ENCODE measurements at regions not wholly inside any gene's neighbourhood (a gene's known extent, or its start where the extent isn't known, plus 50 kb on each side); places are given as distances from the start of the nearest gene placed in this dataset.

GRCh38 chr5:125298746-125299379 is 552.4 kb upstream of the ZNF608 start:
- no peaks in the 10 kb centered on the region for H3K27me3 ChIP-seq (ENCODE audit: control insufficient read depth, insufficient read depth, low read length)
- intact Hi-C loops (cut with micrococcal nuclease; ENCODE audit: unreplicated experiment), result no loop called here
- H3K27ac ChIP-seq (ENCODE audit: low read length), result peak overlapping the region; percentile 67; the same call in 1 of the 2 replicates
- no peak for DNase-seq (ENCODE audit: low read depth, low spot score)
- H3K9me3 ChIP-seq (ENCODE audit: control insufficient read depth, insufficient read depth, low read depth, low read length), result no peaks in the 10 kb centered on the region
- H3K4me1 ChIP-seq (ENCODE audit: control insufficient read depth, insufficient read depth, low read length), result peaks cover 9% of the 10 kb centered on the region
- CTCF ChIA-PET, result no interaction called here
- H3K36me3 ChIP-seq (ENCODE audit: control insufficient read depth, insufficient read depth, low read length), result no peaks in the 10 kb centered on the region
- no peak overlapping the region for H3K4me3 ChIP-seq (ENCODE audit: low read depth in 2 of 2, low read length in 2 of 2)
- POLR2A ChIA-PET, result no interaction called here
- BruUV-seq (replicated peaks), result no TSS peak
- no peak for ATAC-seq
- in situ Hi-C loops (cut with HindIII; ENCODE audit: low pct_unique_long_range_greater_than_20kb, low sequenced_read_pairs), result no loop called here
- TF ChIP-seq, protein P1, sequence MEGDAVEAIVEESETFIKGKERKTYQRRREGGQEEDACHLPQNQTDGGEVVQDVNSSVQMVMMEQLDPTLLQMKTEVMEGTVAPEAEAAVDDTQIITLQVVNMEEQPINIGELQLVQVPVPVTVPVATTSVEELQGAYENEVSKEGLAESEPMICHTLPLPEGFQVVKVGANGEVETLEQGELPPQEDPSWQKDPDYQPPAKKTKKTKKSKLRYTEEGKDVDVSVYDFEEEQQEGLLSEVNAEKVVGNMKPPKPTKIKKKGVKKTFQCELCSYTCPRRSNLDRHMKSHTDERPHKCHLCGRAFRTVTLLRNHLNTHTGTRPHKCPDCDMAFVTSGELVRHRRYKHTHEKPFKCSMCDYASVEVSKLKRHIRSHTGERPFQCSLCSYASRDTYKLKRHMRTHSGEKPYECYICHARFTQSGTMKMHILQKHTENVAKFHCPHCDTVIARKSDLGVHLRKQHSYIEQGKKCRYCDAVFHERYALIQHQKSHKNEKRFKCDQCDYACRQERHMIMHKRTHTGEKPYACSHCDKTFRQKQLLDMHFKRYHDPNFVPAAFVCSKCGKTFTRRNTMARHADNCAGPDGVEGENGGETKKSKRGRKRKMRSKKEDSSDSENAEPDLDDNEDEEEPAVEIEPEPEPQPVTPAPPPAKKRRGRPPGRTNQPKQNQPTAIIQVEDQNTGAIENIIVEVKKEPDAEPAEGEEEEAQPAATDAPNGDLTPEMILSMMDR (IDR thresholded peaks at IDR 0.05), result no peak
- TF ChIP-seq, protein P2, sequence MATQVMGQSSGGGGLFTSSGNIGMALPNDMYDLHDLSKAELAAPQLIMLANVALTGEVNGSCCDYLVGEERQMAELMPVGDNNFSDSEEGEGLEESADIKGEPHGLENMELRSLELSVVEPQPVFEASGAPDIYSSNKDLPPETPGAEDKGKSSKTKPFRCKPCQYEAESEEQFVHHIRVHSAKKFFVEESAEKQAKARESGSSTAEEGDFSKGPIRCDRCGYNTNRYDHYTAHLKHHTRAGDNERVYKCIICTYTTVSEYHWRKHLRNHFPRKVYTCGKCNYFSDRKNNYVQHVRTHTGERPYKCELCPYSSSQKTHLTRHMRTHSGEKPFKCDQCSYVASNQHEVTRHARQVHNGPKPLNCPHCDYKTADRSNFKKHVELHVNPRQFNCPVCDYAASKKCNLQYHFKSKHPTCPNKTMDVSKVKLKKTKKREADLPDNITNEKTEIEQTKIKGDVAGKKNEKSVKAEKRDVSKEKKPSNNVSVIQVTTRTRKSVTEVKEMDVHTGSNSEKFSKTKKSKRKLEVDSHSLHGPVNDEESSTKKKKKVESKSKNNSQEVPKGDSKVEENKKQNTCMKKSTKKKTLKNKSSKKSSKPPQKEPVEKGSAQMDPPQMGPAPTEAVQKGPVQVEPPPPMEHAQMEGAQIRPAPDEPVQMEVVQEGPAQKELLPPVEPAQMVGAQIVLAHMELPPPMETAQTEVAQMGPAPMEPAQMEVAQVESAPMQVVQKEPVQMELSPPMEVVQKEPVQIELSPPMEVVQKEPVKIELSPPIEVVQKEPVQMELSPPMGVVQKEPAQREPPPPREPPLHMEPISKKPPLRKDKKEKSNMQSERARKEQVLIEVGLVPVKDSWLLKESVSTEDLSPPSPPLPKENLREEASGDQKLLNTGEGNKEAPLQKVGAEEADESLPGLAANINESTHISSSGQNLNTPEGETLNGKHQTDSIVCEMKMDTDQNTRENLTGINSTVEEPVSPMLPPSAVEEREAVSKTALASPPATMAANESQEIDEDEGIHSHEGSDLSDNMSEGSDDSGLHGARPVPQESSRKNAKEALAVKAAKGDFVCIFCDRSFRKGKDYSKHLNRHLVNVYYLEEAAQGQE (IDR thresholded peaks at IDR 0.05; ENCODE audit: insufficient read depth in 1 of 2, low read depth in 2 of 2, low read length in 1 of 2), result no peak
- TF ChIP-seq SIN3A (IDR thresholded peaks at IDR 0.05; ENCODE audit: borderline replicate concordance, insufficient read depth, low read depth, low read length), result no peak
- TF ChIP-seq POLR2AphosphoS5 (IDR thresholded peaks at IDR 0.05; ENCODE audit: low read depth, low read length), result no peak
- no peak for TF ChIP-seq TCF7L2 (IDR thresholded peaks at IDR 0.05; ENCODE audit: low read depth, low read length)

- H3K4me1 ChIP-seq (ENCODE audit: control insufficient read depth, insufficient read depth, low read length), result peaks cover 9% of the 10 kb centered on the region
- TF ChIP-seq TCF7L2 (IDR thresholded peaks at IDR 0.05; ENCODE audit: low read depth, low read length) (no peak), SIN3A (IDR thresholded peaks at IDR 0.05; ENCODE audit: borderline replicate concordance, insufficient read depth, low read depth, low read length) (no peak)
- TF ChIP-seq, protein P1 (IDR thresholded peaks at IDR 0.05), result no peak
- H3K36me3 ChIP-seq (ENCODE audit: control insufficient read depth, insufficient read depth, low read length), result no peaks in the 10 kb centered on the region
- ChIA-PET POLR2A (no interaction called here), CTCF (no interaction called here)
- H3K4me3 ChIP-seq (ENCODE audit: low read depth in 2 of 2, low read length in 2 of 2), result no peak overlapping the region
- intact Hi-C loops (cut with micrococcal nuclease; ENCODE audit: unreplicated experiment) (no loop called here), in situ Hi-C loops (cut with HindIII; ENCODE audit: low pct_unique_long_range_greater_than_20kb, low sequenced_read_pairs) (no loop called here)
- no TSS peak for BruUV-seq (replicated peaks)
- peaks cover 2% of the 10 kb centered on the region; the same call in 1 of the 2 replicates for H3K9me3 ChIP-seq (ENCODE audit: control insufficient read depth, insufficient read depth, low read depth, low read length)
- ATAC-seq (no peak), DNase-seq (ENCODE audit: low read depth, low spot score) (no peak)
- H3K27me3 ChIP-seq (ENCODE audit: control insufficient read depth, insufficient read depth, low read length), result no peaks in the 10 kb centered on the region
- peak overlapping the region; percentile 34; the same call in 1 of the 2 replicates for H3K27ac ChIP-seq (ENCODE audit: low read length)
These were observed 555.3 kb upstream of the ZNF608 start for GRCh38 chr5:125301711-125302110.
